ENCODE measurements at regions not wholly inside any gene's neighbourhood (a gene's known extent, or its start where the extent isn't known, plus 50 kb on each side); places are given as distances from the start of the nearest gene placed in this dataset.

DNA sequence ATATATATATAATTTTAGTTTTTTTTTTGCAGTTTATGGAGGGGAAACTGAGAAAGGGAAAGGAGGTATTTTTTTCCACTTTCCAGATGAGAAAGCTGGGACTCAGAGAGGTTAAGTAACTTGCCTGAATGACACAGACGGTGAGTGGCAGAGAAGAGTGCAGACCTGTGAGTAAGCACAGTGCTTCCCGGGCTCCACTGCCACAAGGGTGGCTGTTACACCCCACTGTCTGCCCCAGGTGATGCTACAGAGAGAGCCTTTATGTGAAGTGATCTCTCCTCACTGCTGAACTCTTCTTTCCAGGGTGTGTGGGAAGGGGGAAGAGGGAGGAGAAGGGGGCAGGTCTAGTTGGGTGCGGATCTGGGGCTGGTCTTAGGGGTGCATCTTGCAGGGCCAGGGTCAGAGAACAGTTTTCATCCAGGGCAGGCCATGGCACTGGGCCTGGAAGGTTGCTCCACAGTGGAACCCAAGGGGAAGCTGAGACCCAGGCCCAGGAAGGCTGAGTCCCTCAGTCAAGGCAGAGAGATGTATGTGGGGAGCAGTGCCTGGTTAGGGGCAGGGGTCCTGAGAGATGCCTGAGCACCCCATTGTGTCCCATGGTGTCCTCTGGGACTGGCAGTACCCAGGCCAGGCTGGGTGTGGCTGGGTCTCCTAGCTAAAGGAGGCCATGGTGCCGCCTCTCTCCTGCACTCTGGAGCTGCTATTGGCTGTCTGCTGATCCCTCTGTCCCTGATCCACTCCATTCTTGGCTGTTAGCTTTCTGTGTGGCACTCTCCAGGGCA, 357.5 kb downstream of the PTPRU start:
- Histone ChIP-seq H3K9me3 (replicated peaks; ENCODE audit: control insufficient read depth, insufficient read depth, low read length) (no peaks in the 10 kb centered on the region), H3K4me3 (no peak overlapping the region), H3K4me2 (ENCODE audit: control insufficient read depth, insufficient read depth) (no peak overlapping the region), H3K79me2 (ENCODE audit: control insufficient read depth, insufficient read depth, low read length) (no peaks in the 10 kb centered on the region), H3K27ac (ENCODE audit: control insufficient read depth, insufficient read depth) (no peak overlapping the region), H4K20me1 (ENCODE audit: control insufficient read depth, insufficient read depth) (no peaks in the 10 kb centered on the region), H3K36me3 (ENCODE audit: control insufficient read depth in 2 of 2, insufficient read depth in 2 of 2, low read length in 1 of 2) (no peaks in the 10 kb centered on the region), H2AFZ (ENCODE audit: control insufficient read depth, low read depth, low read length) (no peak overlapping the region), H3K27me3 (replicated peaks in 1 of 2; ENCODE audit: control insufficient read depth in 2 of 2, insufficient read depth in 2 of 2, low read length in 1 of 2) (no peaks in the 10 kb centered on the region; a peak in 1 of 4 replicates), H3K9ac (ENCODE audit: control insufficient read depth, insufficient read depth, low read length) (no peak overlapping the region), H3K4me1 (ENCODE audit: control insufficient read depth, insufficient read depth, low read length) (no peaks in the 10 kb centered on the region)
- no peak for FAIRE-seq
- intact Hi-C loops (cut with micrococcal nuclease; ENCODE audit: unreplicated experiment) (no loop called here), in situ Hi-C loops (cut with MboI) (no loop called here)
- ATAC-seq = no peak
- TF ChIP-seq TARDBP (IDR thresholded peaks at IDR 0.05; ENCODE audit: borderline replicate concordance) = no peak
- TF ChIP-seq, protein P1, sequence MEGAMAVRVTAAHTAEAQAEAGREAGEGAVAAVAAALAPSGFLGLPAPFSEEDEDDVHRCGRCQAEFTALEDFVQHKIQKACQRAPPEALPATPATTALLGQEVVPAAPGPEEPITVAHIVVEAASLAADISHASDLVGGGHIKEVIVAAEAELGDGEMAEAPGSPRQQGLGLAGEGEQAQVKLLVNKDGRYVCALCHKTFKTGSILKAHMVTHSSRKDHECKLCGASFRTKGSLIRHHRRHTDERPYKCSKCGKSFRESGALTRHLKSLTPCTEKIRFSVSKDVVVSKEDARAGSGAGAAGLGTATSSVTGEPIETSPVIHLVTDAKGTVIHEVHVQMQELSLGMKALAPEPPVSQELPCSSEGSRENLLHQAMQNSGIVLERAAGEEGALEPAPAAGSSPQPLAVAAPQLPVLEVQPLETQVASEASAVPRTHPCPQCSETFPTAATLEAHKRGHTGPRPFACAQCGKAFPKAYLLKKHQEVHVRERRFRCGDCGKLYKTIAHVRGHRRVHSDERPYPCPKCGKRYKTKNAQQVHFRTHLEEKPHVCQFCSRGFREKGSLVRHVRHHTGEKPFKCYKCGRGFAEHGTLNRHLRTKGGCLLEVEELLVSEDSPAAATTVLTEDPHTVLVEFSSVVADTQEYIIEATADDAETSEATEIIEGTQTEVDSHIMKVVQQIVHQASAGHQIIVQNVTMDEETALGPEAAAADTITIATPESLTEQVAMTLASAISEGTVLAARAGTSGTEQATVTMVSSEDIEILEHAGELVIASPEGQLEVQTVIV (IDR thresholded peaks at IDR 0.05; ENCODE audit: borderline replicate concordance, partially characterized antibody) = no peak
- SMC1A ChIA-PET (ENCODE audit: uncharacterized antibody, unreplicated experiment) = no interaction called here
- POLR2A ChIA-PET = no interaction called here
- CTCF ChIA-PET = no interaction called here
- BruUV-seq (replicated peaks) = no TSS peak
- no peak for DNase-seq (ENCODE audit: low read depth, low spot score)
- RAD21 ChIA-PET (ENCODE audit: unreplicated experiment) = no interaction called here
- 8% methylated on average over 4 of the region's 4 CpGs for WGBS (ENCODE audit: insufficient coverage, insufficient replicate concordance, low lambda C conversion rate, missing lambda C conversion rate)

DNA sequence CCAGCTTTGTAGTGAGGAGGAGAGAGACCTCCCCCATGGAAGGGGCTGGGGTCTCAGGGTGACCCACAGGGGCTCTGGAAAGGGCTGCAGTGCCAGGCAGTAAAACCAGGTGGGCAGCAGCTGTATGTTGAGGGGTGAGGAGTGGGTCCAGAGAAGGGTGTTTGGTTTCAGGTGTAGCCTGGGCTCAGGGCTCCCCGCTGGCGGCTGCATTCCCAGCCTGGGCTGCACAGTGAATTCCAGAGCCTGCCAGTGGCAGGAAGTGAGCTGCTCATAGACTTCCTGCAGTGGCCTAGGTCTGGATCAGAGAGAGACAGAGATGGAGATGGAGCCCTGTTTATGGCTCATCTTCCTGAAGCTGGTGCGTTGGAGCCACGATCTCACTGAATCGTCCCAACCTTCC, 356.4 kb downstream of the PTPRU start:
- intact Hi-C loops (cut with micrococcal nuclease; ENCODE audit: unreplicated experiment) (no loop called here), in situ Hi-C loops (cut with MboI) (no loop called here)
- ChIA-PET SMC1A (ENCODE audit: uncharacterized antibody, unreplicated experiment) (interaction anchor here (0.6 kb wide), 1 partner anchor 1384 kb away, joined by 3 read pairs; no protein-coding TSS in a partner anchor), CTCF (no interaction called here), RAD21 (ENCODE audit: unreplicated experiment) (no interaction called here), POLR2A (no interaction called here)
- Histone ChIP-seq H3K27ac (ENCODE audit: control insufficient read depth, insufficient read depth) (no peak overlapping the region), H2AFZ (ENCODE audit: control insufficient read depth, low read depth, low read length) (no peak overlapping the region), H3K4me3 (no peak overlapping the region), H3K27me3 (replicated peaks in 1 of 2; ENCODE audit: control insufficient read depth in 2 of 2, insufficient read depth in 2 of 2, low read length in 1 of 2) (no peaks in the 10 kb centered on the region; a peak in 1 of 4 replicates), H3K4me1 (ENCODE audit: control insufficient read depth, insufficient read depth, low read length) (no peaks in the 10 kb centered on the region), H3K79me2 (ENCODE audit: control insufficient read depth, insufficient read depth, low read length) (no peaks in the 10 kb centered on the region), H3K9ac (ENCODE audit: control insufficient read depth, insufficient read depth, low read length) (no peak overlapping the region), H3K9me3 (replicated peaks; ENCODE audit: control insufficient read depth, insufficient read depth, low read length) (no peaks in the 10 kb centered on the region), H4K20me1 (ENCODE audit: control insufficient read depth, insufficient read depth) (no peaks in the 10 kb centered on the region), H3K36me3 (ENCODE audit: control insufficient read depth in 2 of 2, insufficient read depth in 2 of 2, low read length in 1 of 2) (no peaks in the 10 kb centered on the region), H3K4me2 (ENCODE audit: control insufficient read depth, insufficient read depth) (no peak overlapping the region)
- ATAC-seq = no peak
- no peak for TF ChIP-seq TCF3 (IDR thresholded peaks at IDR 0.05; ENCODE audit: borderline replicate concordance, insufficient read depth, low read depth, low read length)
- TF ChIP-seq CHD4 (IDR thresholded peaks at IDR 0.05) = no peak
- no peak for TF ChIP-seq RELA (IDR thresholded peaks at IDR 0.05; ENCODE audit: borderline replicate concordance, partially characterized antibody)
- no peak for TF ChIP-seq TCF12 (IDR thresholded peaks at IDR 0.05; ENCODE audit: low read depth, low read length)
- 36% methylated on average over 5 of the region's 5 CpGs for WGBS (ENCODE audit: insufficient coverage, insufficient replicate concordance, low lambda C conversion rate, missing lambda C conversion rate)
- DNase-seq (ENCODE audit: low read depth, low spot score) = no peak
- FAIRE-seq = no peak
- BruUV-seq (replicated peaks) = no TSS peak
